Ectodermal cell (in vitro differentiated cells): ENCODE measurements at regions not wholly inside any gene's neighbourhood (a gene's known extent, or its start where the extent isn't known, plus 50 kb on each side); places are given as distances from the start of the nearest gene placed in this dataset.

Experiments used
- H3K27ac ChIP-seq: 2 replicates; pipeline ENCODE4 v1.7.0; 2013; ENCODE audit warnings: mild to moderate bottlenecking, low read depth, low read length; ENCODE audit not compliant: insufficient read depth, poor library complexity, severe bottlenecking
- H3K27me3 ChIP-seq: 2 replicates; pipeline ENCODE4 v1.7.0; 2013; ENCODE audit warnings: mild to moderate bottlenecking, low read length; ENCODE audit not compliant: insufficient read depth, control insufficient read depth, poor library complexity, severe bottlenecking
- H3K36me3 ChIP-seq: one replicate; pipeline ENCODE4 v1.7.0; 2013; ENCODE audit warnings: low read length; ENCODE audit not compliant: control insufficient read depth, insufficient read depth
- H3K4me1 ChIP-seq: one replicate; pipeline ENCODE4 v1.7.0; 2013; ENCODE audit warnings: low read length; ENCODE audit not compliant: control insufficient read depth, insufficient read depth
- H3K4me3 ChIP-seq: 2 replicates; pipeline ENCODE4 v1.7.0; 2013; ENCODE audit warnings: low read depth, low read length, control low read depth; ENCODE audit not compliant: insufficient read depth
- H3K9me3 ChIP-seq: 2 replicates; pipeline ENCODE4 v1.7.0; 2013; ENCODE audit warnings: mild to moderate bottlenecking, low read length, moderate library complexity; ENCODE audit not compliant: control insufficient read depth
- WGBS, 2 experiments: methylation state at CpG; one replicate each; pipeline ENCODE4 v1.1.7; 2013; ENCODE audit warnings: missing lambda C conversion rate in 2 of 2; 5-methylcytosine and 5-hydroxymethylcytosine counted together

GRCh38 chr2:153156743-153157142 lies 321.8 kb downstream of the RPRM start:
- Histone ChIP-seq H3K4me3 (no peak overlapping the region), H3K36me3 (no peaks in the 10 kb centered on the region), H3K9me3 (no peaks in the 10 kb centered on the region), H3K27ac (no peak overlapping the region), H3K4me1 (no peaks in the 10 kb centered on the region), H3K27me3 (no peaks in the 10 kb centered on the region)
- 96 to 99% methylated on average over 2 of the region's 2 CpGs for WGBS, 2 experiments

- H3K27ac ChIP-seq = no peak overlapping the region
- no peaks in the 10 kb centered on the region for H3K36me3 ChIP-seq
- WGBS, 2 experiments = 95 to 100% methylated on average over 1 to 2 of the region's 2 CpGs
- H3K9me3 ChIP-seq = no peaks in the 10 kb centered on the region
- no peak overlapping the region for H3K4me3 ChIP-seq
- no peaks in the 10 kb centered on the region for H3K27me3 ChIP-seq
- H3K4me1 ChIP-seq = no peaks in the 10 kb centered on the region
These were observed 326.5 kb downstream of the RPRM start for GRCh38 chr2:153152036-153152435.

- no peaks in the 10 kb centered on the region for H3K36me3 ChIP-seq
- WGBS, 2 experiments = 83 to 100% methylated on average over 1 of the region's 1 CpG
- H3K4me3 ChIP-seq = no peak overlapping the region
These were observed 333.0 kb downstream of the RPRM start for GRCh38 chr2:153145470-153145978.

GRCh38 chr2:153143540-153143939 lies 335.0 kb downstream of the RPRM start:
- Histone ChIP-seq H3K36me3 (no peaks in the 10 kb centered on the region), H3K4me1 (no peaks in the 10 kb centered on the region), H3K4me3 (no peak overlapping the region), H3K9me3 (no peaks in the 10 kb centered on the region), H3K27me3 (no peaks in the 10 kb centered on the region), H3K27ac (no peak overlapping the region)
- 90 to 96% methylated on average over 2 of the region's 2 CpGs for WGBS, 2 experiments

More at GRCh38 chr2:153145470-153145978, 333.0 kb downstream of the RPRM start:
- H3K9me3 ChIP-seq = no peaks in the 10 kb centered on the region
- no peaks in the 10 kb centered on the region for H3K4me1 ChIP-seq
- no peak overlapping the region for H3K27ac ChIP-seq
- no peaks in the 10 kb centered on the region for H3K27me3 ChIP-seq

- no peaks in the 10 kb centered on the region for H3K4me1 ChIP-seq
- H3K36me3 ChIP-seq = no peaks in the 10 kb centered on the region
- no peaks in the 10 kb centered on the region for H3K9me3 ChIP-seq
- H3K27me3 ChIP-seq = no peaks in the 10 kb centered on the region
- H3K4me3 ChIP-seq = no peak overlapping the region
- no peak overlapping the region for H3K27ac ChIP-seq
- no CpG with 5 or more reads among the region's 1 CpG for WGBS, 2 experiments
These were observed 338.1 kb downstream of the RPRM start for GRCh38 chr2:153140498-153140897.

- H3K4me1 ChIP-seq = no peaks in the 10 kb centered on the region
- WGBS, 2 experiments = 92 to 100% methylated on average over 2 of the region's 2 CpGs
- no peaks in the 10 kb centered on the region for H3K27me3 ChIP-seq
- no peaks in the 10 kb centered on the region for H3K36me3 ChIP-seq
- no peak overlapping the region for H3K4me3 ChIP-seq
- no peak overlapping the region for H3K27ac ChIP-seq
- H3K9me3 ChIP-seq = no peaks in the 10 kb centered on the region
These were observed 339.7 kb downstream of the RPRM start for GRCh38 chr2:153138651-153139375.

GRCh38 chr2:153136216-153136615 lies 342.3 kb downstream of the RPRM start:
- 88 to 95% methylated on average over 1 to 2 of the region's 2 CpGs for WGBS, 2 experiments
- Histone ChIP-seq H3K4me3 (no peak overlapping the region), H3K27ac (no peak overlapping the region), H3K36me3 (no peaks in the 10 kb centered on the region), H3K9me3 (no peaks in the 10 kb centered on the region), H3K27me3 (no peaks in the 10 kb centered on the region), H3K4me1 (no peaks in the 10 kb centered on the region)

- no peak overlapping the region for H3K27ac ChIP-seq
- no peaks in the 10 kb centered on the region for H3K4me1 ChIP-seq
- H3K27me3 ChIP-seq = no peaks in the 10 kb centered on the region
- WGBS, 2 experiments = 100% methylated on average over 1 of the region's 1 CpG; no CpG with 5 or more reads in 1 of the 2 experiments
- H3K36me3 ChIP-seq = no peaks in the 10 kb centered on the region
- no peak overlapping the region for H3K4me3 ChIP-seq
- H3K9me3 ChIP-seq = no peaks in the 10 kb centered on the region
These were observed 343.8 kb downstream of the RPRM start for GRCh38 chr2:153134725-153135124.

GRCh38 chr2:153133716-153134115 lies 344.8 kb downstream of the RPRM start:
- Histone ChIP-seq H3K27me3 (no peaks in the 10 kb centered on the region), H3K36me3 (no peaks in the 10 kb centered on the region), H3K4me3 (no peak overlapping the region), H3K27ac (no peak overlapping the region), H3K9me3 (no peaks in the 10 kb centered on the region), H3K4me1 (no peaks in the 10 kb centered on the region)
- WGBS, 2 experiments = 83 to 90% methylated on average over 3 to 4 of the region's 4 CpGs

- Histone ChIP-seq H3K27ac (no peak overlapping the region), H3K4me1 (no peaks in the 10 kb centered on the region), H3K9me3 (no peaks in the 10 kb centered on the region), H3K36me3 (no peaks in the 10 kb centered on the region), H3K27me3 (no peaks in the 10 kb centered on the region), H3K4me3 (no peak overlapping the region)
- WGBS, 2 experiments = 92 to 96% methylated on average over 3 of the region's 3 CpGs
These were observed 346.1 kb downstream of the RPRM start for GRCh38 chr2:153132418-153132817.
